Neural cell (in vitro differentiated cells): ENCODE measurements at regions not wholly inside any gene's neighbourhood (a gene's known extent, or its start where the extent isn't known, plus 50 kb on each side); places are given as distances from the start of the nearest gene placed in this dataset.

Experiments used
- H2AFZ ChIP-seq: fragments of 200-600, 300-800 bp; sonication (generic), shearing (Covaris generic); 2 replicates; pipeline ENCODE4 v1.6.0; 2014; ENCODE audit warnings: low read depth, mild to moderate bottlenecking, antibody characterized with exemption, low read length, moderate library complexity
- H3F3A ChIP-seq: fragments of 200-600 bp; shearing (Covaris generic); 2 replicates; pipeline ENCODE4 v1.6.1; 2016; ENCODE audit warnings: mild to moderate bottlenecking, moderate library complexity, mixed read lengths, antibody characterized with exemption, low read length; ENCODE audit not compliant: insufficient read depth, poor library complexity, severe bottlenecking
- H3K27ac ChIP-seq: fragments of 200-600, 300-800 bp; sonication (generic), shearing (Covaris generic); 2 replicates; pipeline ENCODE4 v1.5.1; 2014; ENCODE audit warnings: mild to moderate bottlenecking, low read length, moderate library complexity
- H3K27me3 ChIP-seq: fragments of 300-800, 200-600 bp; sonication (generic), shearing (Covaris generic); 2 replicates; pipeline ENCODE4 v1.6.0; 2014; ENCODE audit warnings: mild to moderate bottlenecking, low read depth, low read length, moderate library complexity; ENCODE audit not compliant: insufficient read depth
- H3K36me3 ChIP-seq: fragments of 300-800, 200-600 bp; sonication (generic), shearing (Covaris generic); 2 replicates; pipeline ENCODE4 v1.5.1; 2014; ENCODE audit warnings: mild to moderate bottlenecking, antibody characterized with exemption, low read length, moderate library complexity; ENCODE audit not compliant: insufficient read depth
- H3K4me2 ChIP-seq: fragments of 300-800, 200-600 bp; sonication (generic), shearing (Covaris generic); 2 replicates; pipeline ENCODE4 v1.6.0; 2014; ENCODE audit warnings: mild to moderate bottlenecking, low read length
- H3K4me3 ChIP-seq: fragments of 300-800, 200-600 bp; sonication (generic), shearing (Covaris generic); 2 replicates; pipeline ENCODE4 v1.5.1; 2014; ENCODE audit warnings: mild to moderate bottlenecking, low read length, moderate library complexity
- H3K79me2 ChIP-seq: fragments of 200-600 bp; shearing (Covaris generic); replicated peaks from 2 replicates; pipeline ENCODE4 v1.6.0; 2014; ENCODE audit warnings: mild to moderate bottlenecking, low read length, moderate library complexity; ENCODE audit not compliant: insufficient read depth
- H3K9ac ChIP-seq: fragments of 300-800, 200-600 bp; sonication (generic), shearing (Covaris generic); 2 replicates; pipeline ENCODE4 v1.6.1; 2016; ENCODE audit warnings: mild to moderate bottlenecking, low read length, mixed read lengths
- H3K9me2 ChIP-seq: fragments of 200-600 bp; shearing (Covaris generic); 2 replicates; pipeline ENCODE4 v1.6.1; 2016; ENCODE audit warnings: mild to moderate bottlenecking, low read length, mixed read lengths; ENCODE audit not compliant: insufficient read depth
- H3K9me3 ChIP-seq: fragments of 200-600, 300-800 bp; sonication (generic), shearing (Covaris generic); 2 replicates; pipeline ENCODE4 v1.6.1; 2016; ENCODE audit warnings: mild to moderate bottlenecking, mixed run types, low read length, moderate library complexity, mixed read lengths
- H4K20me1 ChIP-seq: fragments of 200-600 bp; shearing (Covaris generic); 2 replicates; pipeline ENCODE4 v1.6.1; 2016; ENCODE audit warnings: mild to moderate bottlenecking, mixed run types; ENCODE audit not compliant: insufficient read depth
- CTCF ChIP-seq: fragments of 450-650 bp; IDR thresholded peaks from 2 replicates; pipeline ENCODE4 v1.5.1; 2014; ENCODE audit warnings: antibody characterized with exemption, mild to moderate bottlenecking, moderate library complexity; ENCODE audit not compliant: poor library complexity, severe bottlenecking
- EP300 ChIP-seq: fragments of 450-650 bp; conservative IDR thresholded peaks from 2 replicates; pipeline ENCODE4 v1.6.1; 2014; ENCODE audit warnings: antibody characterized with exemption, mild to moderate bottlenecking, moderate library complexity; ENCODE audit not compliant: poor library complexity, severe bottlenecking
- EZH2 ChIP-seq: fragments of 200-600, 300-800 bp; shearing (Covaris generic), sonication (generic); IDR thresholded peaks from 2 replicates; pipeline ENCODE4 v1.6.1; 2014; ENCODE audit warnings: antibody characterized with exemption, low read length, borderline replicate concordance, mild to moderate bottlenecking; ENCODE audit not compliant: insufficient read depth, poor library complexity, severe bottlenecking
- MXI1 ChIP-seq: fragments of 450-650 bp; conservative IDR thresholded peaks from 2 replicates; pipeline ENCODE4 v1.6.1; 2014; ENCODE audit warnings: antibody characterized with exemption, mild to moderate bottlenecking; ENCODE audit not compliant: poor library complexity, severe bottlenecking
- POLR2AphosphoS5 ChIP-seq: IDR thresholded peaks from 2 replicates; pipeline ENCODE4 v1.6.1; 2012
- RAD21 ChIP-seq: fragments of 450-650 bp; conservative IDR thresholded peaks from 2 replicates; pipeline ENCODE4 v1.6.1; 2014; ENCODE audit warnings: antibody characterized with exemption, mild to moderate bottlenecking, moderate library complexity
- SMC3 ChIP-seq: fragments of 450-650 bp; conservative IDR thresholded peaks from 2 replicates; pipeline ENCODE4 v1.6.1; 2014; ENCODE audit warnings: antibody characterized with exemption, mild to moderate bottlenecking, moderate library complexity; ENCODE audit not compliant: poor library complexity
- TAF1 ChIP-seq: IDR thresholded peaks from 2 replicates; pipeline ENCODE4 v1.6.1; 2012; ENCODE audit warnings: low read depth
- TF ChIP-seq, protein P1 (sequence below): IDR thresholded peaks from 2 replicates; pipeline ENCODE4 v1.6.1; 2012; ENCODE audit warnings: borderline replicate concordance

- Histone ChIP-seq H2AFZ (no peak overlapping the region), H3K79me2 (no peaks in the 10 kb centered on the region), H3K27ac (no peak overlapping the region), H3K9ac (no peak overlapping the region), H3K9me2 (no peaks in the 10 kb centered on the region), H4K20me1 (no peaks in the 10 kb centered on the region), H3K36me3 (no peaks in the 10 kb centered on the region), H3K27me3 (no peaks in the 10 kb centered on the region), H3K9me3 (no peaks in the 10 kb centered on the region), H3K4me3 (no peak overlapping the region), H3K4me2 (no peak overlapping the region), H3F3A (no peaks in the 10 kb centered on the region)
- no peak for TF ChIP-seq MXI1
- TF ChIP-seq POLR2AphosphoS5: no peak
- TF ChIP-seq SMC3: no peak
- no peak for TF ChIP-seq CTCF
- TF ChIP-seq EZH2: no peak
- TF ChIP-seq TAF1: no peak
- TF ChIP-seq RAD21: no peak
- TF ChIP-seq, protein P1, sequence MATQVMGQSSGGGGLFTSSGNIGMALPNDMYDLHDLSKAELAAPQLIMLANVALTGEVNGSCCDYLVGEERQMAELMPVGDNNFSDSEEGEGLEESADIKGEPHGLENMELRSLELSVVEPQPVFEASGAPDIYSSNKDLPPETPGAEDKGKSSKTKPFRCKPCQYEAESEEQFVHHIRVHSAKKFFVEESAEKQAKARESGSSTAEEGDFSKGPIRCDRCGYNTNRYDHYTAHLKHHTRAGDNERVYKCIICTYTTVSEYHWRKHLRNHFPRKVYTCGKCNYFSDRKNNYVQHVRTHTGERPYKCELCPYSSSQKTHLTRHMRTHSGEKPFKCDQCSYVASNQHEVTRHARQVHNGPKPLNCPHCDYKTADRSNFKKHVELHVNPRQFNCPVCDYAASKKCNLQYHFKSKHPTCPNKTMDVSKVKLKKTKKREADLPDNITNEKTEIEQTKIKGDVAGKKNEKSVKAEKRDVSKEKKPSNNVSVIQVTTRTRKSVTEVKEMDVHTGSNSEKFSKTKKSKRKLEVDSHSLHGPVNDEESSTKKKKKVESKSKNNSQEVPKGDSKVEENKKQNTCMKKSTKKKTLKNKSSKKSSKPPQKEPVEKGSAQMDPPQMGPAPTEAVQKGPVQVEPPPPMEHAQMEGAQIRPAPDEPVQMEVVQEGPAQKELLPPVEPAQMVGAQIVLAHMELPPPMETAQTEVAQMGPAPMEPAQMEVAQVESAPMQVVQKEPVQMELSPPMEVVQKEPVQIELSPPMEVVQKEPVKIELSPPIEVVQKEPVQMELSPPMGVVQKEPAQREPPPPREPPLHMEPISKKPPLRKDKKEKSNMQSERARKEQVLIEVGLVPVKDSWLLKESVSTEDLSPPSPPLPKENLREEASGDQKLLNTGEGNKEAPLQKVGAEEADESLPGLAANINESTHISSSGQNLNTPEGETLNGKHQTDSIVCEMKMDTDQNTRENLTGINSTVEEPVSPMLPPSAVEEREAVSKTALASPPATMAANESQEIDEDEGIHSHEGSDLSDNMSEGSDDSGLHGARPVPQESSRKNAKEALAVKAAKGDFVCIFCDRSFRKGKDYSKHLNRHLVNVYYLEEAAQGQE: no peak
- no peak for TF ChIP-seq EP300
Measured at GRCh38 chr16:79668502-79668901, 68.0 kb upstream of the MAF start.

DNA sequence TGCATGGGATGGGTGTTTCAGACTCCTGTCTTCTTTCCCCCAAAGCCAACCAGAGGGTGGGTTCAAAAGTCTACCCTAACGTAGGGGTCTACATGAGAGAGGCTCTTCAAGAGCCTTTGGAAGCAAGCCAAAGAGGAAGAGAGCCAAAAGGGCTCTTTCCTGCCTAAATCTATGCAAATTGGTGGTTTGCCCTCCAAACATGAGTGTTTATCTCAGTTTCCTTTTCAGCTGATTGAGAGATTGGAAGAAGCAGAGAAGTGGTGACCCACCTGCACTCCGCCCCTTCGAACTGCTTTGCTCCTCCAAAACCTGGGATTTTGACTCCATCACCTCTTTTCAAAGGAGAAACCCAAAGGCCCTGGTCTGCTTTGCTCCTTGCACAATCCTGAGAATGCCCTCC is 65.4 kb upstream of the MAF start:
- no peaks in the 10 kb centered on the region for H3K9me3 ChIP-seq
- H3K9ac ChIP-seq: no peak overlapping the region
- no peaks in the 10 kb centered on the region for H3K36me3 ChIP-seq
- H3K27me3 ChIP-seq: no peaks in the 10 kb centered on the region
- H3K4me3 ChIP-seq: no peak overlapping the region
- no peak overlapping the region for H2AFZ ChIP-seq
- no peaks in the 10 kb centered on the region for H4K20me1 ChIP-seq
- no peaks in the 10 kb centered on the region for H3F3A ChIP-seq
- no peak overlapping the region for H3K4me2 ChIP-seq
- no peak overlapping the region for H3K27ac ChIP-seq
- H3K79me2 ChIP-seq: no peaks in the 10 kb centered on the region
- no peaks in the 10 kb centered on the region for H3K9me2 ChIP-seq
- no peak for TF ChIP-seq EZH2
- TF ChIP-seq SMC3: no peak
- TF ChIP-seq CTCF: no peak
- TF ChIP-seq, protein P1: no peak
- TF ChIP-seq TAF1: no peak
- no peak for TF ChIP-seq MXI1
- no peak for TF ChIP-seq RAD21
- no peak for TF ChIP-seq POLR2AphosphoS5
- no peak for TF ChIP-seq EP300
